Sigmoid colon (tissue), 4 donors: ENCODE measurements at regions not wholly inside any gene's neighbourhood (a gene's known extent, or its start where the extent isn't known, plus 50 kb on each side); places are given as distances from the start of the nearest gene placed in this dataset.
"Not testable (repeated sequence)": the region's sequence is repeated elsewhere in the genome, so short reads cannot be mapped to it uniquely, and the experiment has no call there.

Experiments
- EP300 ChIP-seq, 4 donors: sonication (generic); formaldehyde crosslinking; IDR thresholded peaks; one replicate each; pipeline ENCODE4 v1.6.1; 2017; ENCODE audit warnings: antibody characterized with exemption in 4 of 4
- POLR2A ChIP-seq, 2 donors: fragments of 450-650 bp; IDR thresholded peaks; one replicate each; pipeline ENCODE4 v1.6.1; 2016; ENCODE audit warnings: antibody characterized with exemption in 2 of 2, mild to moderate bottlenecking in 2 of 2, moderate library complexity in 2 of 2
- TF ChIP-seq, protein P1 (sequence below), 4 experiments: fragments of 450-650 bp in 3 of 4; fragments of 200-600 bp in 1 of 4; IDR thresholded peaks; one replicate each; pipeline ENCODE4 v1.5.1; 2016 to 2019; ENCODE audit warnings: antibody characterized with exemption in 4 of 4, mild to moderate bottlenecking in 3 of 4, moderate library complexity in 2 of 4

DNA sequence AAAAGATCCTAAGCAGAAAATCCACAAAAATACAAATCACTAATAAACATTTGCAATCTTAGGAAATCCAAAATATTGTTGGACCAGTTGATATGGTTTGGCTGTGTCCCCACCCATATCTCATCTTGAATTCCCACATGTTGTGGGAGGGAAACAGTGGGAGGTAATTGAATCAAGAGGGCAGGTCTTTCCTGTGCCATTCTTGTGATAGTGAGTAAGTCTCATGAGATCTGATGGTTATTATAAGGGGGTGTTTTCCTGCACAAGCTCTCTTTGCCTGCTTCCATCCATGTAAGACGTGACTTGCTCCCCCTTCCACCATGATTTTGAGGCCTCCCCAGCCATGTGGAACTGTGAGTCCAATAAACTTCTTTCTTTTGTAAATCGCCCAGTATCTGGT lies 79.2 kb upstream of the CHD1 start:
- TF ChIP-seq, protein P1, sequence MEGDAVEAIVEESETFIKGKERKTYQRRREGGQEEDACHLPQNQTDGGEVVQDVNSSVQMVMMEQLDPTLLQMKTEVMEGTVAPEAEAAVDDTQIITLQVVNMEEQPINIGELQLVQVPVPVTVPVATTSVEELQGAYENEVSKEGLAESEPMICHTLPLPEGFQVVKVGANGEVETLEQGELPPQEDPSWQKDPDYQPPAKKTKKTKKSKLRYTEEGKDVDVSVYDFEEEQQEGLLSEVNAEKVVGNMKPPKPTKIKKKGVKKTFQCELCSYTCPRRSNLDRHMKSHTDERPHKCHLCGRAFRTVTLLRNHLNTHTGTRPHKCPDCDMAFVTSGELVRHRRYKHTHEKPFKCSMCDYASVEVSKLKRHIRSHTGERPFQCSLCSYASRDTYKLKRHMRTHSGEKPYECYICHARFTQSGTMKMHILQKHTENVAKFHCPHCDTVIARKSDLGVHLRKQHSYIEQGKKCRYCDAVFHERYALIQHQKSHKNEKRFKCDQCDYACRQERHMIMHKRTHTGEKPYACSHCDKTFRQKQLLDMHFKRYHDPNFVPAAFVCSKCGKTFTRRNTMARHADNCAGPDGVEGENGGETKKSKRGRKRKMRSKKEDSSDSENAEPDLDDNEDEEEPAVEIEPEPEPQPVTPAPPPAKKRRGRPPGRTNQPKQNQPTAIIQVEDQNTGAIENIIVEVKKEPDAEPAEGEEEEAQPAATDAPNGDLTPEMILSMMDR (IDR thresholded peaks at IDR 0.05), result not testable (repeated sequence)
- not testable (repeated sequence) for TF ChIP-seq EP300, POLR2A (IDR thresholded peaks at IDR 0.05)
